ENCODE measurements at regions not wholly inside any gene's neighbourhood (a gene's known extent, or its start where the extent isn't known, plus 50 kb on each side); places are given as distances from the start of the nearest gene placed in this dataset.

- TF ChIP-seq CTCF (IDR thresholded peaks at IDR 0.05) (no peak), POLR2A (IDR thresholded peaks at IDR 0.05) (no peak)
These were observed 521.6 kb upstream of the TSPY4 start for GRCh38 chrY:8815616-8816015.

All from breast epithelium (tissue), 3 donors.